HG02798 (cell line): ENCODE measurements at regions not wholly inside any gene's neighbourhood (a gene's known extent, or its start where the extent isn't known, plus 50 kb on each side); places are given as distances from the start of the nearest gene placed in this dataset.

Experiments
- ATAC-seq: cut with Tn5 transposase; IDR thresholded peaks from one replicate; pipeline ENCODE4 v1.9.1; 2021; ENCODE audit warnings: mild to moderate bottlenecking; ENCODE audit not compliant: unreplicated experiment, poor library complexity

DNA sequence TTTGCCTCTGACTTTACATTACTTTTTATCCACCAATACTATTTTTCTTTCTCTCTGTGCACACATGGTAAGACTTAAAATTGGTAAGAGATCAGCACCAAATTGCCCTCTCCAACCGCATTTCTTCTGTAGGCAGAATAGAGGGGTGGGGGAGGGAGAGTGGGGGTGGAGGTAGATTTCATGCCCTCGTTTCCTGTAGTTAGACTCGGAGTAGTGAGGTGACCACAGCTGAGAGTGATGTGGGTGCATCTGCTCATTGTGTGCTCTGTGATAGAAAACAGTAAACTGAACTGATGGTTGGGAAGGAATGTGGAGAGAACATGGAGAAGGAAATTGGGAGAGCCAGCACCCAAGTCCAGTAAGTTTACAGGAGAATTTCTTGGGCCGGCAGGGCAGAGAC is 498.3 kb downstream of the IRX1 start:
- ATAC-seq, result no peak

DNA sequence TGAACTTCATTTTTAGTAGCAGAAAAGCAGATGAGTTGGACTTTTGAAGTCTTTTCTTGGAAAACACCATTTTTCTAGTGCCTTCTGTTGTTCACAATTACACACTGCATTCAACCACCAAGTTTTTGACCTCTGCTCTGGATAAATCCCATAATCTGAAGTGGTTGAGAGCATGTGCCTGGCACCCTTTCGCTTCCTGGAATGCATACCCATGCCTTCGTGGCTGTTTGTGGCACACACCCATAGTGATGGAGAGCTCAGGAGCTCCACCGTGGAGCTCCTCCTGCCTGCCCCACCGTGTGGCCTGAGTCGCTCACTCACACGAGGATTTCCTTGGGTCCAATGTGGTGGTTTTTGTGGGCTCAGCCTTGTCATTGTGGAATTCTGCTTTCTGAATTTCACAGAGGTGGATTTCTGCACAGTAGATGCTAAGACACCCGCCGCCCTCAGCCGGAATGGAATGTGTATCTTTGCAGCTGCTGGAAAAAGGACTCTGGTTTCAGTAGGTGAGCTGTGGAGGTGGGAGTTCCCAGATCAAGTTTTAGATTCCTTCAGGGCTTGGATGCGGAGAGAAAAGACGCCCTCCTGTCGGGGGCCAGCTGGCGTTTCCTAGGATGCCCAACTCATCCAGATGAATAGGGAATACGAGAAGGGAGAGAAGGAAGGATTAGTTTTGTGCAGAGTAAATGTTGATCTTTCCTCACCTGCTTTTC is 500.4 kb downstream of the IRX1 start:
- ATAC-seq, result no peak

DNA sequence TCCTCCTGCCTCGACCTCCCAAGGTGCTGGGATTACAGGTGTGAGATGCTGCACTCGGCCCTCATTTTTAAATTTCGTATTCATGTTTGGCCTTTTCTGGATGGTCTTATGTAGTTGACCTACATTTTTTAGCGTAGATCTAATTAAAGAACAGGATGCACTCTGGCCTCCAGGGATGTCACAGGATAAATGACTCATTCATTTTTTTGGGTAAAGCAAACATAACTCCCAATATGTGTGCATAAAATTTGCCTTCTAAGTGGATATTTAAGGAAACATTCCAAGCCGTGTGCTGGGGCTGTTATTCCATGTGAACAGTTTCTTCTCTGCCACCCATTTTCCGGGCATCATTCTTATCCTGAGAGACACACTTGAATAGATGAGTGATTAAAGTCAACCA is 501.6 kb downstream of the IRX1 start:
- no peak for ATAC-seq

DNA sequence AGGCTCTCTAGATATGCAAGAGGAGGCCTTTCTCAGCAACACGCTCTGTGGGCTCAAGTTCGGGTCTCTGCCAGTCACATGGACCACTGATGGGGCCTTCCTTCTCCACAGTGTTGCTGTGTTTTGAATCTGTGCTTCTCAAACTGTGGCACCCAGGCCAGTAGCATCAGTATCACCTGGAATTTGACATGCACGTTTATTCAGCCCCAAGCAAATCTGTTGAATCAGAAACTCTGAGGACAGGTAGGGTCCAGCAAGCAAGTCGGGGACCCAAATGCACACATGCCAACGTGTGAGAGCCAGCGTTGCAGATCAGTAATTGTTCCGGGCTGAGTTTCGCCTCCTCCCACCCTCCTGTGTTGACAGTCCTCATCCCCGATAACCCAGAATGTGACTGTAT is 502.6 kb downstream of the IRX1 start:
- ATAC-seq, result no peak

DNA sequence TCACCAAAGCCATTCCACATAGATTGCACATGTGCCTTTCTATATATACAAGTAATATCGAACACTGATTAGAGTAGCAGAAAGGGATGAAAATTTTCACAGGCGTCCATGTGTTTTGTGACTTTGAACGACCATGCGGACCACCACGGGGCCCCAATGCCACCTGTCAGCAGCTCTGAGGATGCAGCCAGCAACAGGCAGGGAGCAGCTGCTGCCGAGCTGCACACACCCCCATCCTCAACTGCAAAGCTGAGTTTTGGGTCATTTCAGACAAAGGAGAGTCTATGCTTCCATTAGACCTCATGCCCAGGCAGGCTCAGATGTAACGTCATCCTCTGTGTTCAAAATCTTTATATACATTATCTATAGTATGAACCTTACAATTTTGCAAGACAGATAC is 503.8 kb downstream of the IRX1 start:
- no peak for ATAC-seq

DNA sequence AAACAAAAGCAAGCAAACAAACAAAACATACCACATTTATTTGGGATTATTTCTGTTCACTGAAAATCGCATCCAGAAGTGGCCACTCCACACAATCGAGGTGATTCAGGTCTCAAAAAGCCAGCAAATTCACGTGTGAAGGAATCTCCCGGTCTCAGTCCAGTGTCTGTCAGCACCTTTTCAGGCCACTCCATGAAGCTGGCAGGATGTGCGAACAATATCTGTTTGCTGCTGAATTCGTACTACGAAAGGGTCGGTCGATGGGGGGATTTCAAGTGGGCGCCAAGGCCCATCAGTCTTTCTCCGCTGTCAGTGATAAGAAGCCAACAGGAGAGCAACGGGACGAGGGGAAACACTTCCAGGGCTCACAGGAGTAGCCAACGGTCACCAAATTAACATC is 505.1 kb downstream of the IRX1 start:
- no peak for ATAC-seq

DNA sequence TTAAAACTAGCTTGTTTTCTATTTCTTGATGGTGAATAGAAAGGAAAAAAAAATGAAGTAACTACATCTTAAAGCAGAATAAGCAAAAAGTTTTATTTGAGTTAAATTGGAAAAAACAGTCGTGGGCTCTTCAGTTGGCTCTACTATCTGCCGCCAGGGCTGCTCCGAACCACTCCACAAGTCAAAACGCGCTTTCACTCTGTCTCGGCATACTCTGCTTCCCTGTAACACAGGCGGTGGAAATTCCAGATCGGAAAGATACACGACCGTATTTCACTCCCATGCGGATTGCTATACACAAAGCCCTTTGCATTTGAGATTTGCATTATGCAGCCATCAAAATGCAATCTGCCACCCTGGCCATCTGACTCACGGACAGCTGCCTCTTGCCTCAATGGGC is 505.6 kb downstream of the IRX1 start:
- ATAC-seq, result no peak

DNA sequence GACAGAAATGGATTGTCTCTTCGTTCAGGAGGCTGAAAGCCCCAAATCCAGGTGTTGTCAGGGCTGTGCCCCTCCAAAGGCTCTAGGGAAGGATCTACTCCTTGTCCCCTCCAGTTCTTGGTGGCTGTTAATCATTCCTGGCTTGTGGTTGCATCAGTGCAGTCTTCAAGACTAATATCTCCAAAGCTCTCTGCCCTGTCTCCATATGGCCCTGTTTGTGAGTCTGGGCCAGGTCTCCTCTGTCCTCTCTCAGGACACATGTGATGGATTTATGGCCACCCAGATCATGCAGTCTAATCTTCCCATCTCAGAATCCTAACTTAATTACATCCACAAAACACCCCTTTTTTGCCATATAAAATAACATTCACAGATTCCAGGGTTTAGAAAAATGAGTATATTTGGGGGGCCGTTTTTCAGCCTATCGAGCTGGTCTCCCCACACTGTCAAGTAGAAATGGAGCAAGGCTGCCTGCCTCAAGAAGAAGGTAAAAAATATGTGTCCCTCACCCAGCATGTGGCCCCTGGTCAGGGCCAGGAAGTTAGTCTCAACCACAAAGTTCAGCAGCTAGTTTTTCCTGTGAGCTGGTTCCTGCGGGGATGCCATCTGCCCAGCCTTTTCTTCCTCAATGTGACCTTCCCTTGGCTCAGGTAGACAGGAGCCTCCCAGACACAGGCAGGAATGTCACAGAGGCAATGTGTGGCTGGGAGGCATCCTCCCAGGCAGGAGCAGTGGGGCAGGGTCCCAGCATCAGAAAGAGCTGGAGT is 509.4 kb downstream of the IRX1 start:
- ATAC-seq, result no peak

DNA sequence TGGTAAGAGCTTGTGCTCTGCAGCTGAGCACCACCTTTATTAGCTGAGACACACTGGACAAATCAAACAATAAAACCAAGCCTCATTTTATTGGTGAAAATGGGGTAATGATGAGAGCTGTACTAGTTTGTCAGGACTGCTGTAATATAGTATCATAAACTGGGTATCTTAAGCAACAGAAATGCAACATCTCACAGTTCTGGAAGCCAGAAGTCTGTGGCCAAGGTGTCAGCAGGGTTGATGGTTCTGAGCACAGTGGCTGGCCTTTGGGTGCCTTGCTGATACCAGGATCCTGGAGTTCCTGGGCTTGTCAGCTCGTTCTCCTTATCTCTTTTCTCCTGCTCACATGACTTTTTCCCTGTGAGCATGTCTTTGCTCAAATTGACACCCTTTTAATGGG is 513.1 kb downstream of the IRX1 start:
- no peak for ATAC-seq

DNA sequence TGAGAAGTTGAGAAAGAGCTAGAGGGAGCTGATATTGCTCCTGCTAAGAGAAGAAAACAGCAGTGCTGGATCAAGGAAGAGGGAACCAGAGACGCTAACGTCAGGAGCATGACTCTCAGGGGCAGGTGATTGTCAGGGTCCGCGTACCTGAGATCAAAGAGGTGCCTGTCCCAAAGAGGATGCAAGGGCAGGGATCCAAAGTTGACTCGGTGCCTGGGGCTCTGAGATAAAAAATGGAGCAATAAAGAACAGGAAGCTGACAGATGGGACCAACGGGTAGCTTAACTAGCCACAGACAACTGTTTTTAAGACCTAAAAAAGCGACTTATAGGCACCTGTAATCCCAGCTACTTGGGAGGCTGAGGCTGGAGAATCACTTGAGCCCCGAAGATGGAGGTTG is 517.8 kb downstream of the IRX1 start:
- no peak for ATAC-seq

DNA sequence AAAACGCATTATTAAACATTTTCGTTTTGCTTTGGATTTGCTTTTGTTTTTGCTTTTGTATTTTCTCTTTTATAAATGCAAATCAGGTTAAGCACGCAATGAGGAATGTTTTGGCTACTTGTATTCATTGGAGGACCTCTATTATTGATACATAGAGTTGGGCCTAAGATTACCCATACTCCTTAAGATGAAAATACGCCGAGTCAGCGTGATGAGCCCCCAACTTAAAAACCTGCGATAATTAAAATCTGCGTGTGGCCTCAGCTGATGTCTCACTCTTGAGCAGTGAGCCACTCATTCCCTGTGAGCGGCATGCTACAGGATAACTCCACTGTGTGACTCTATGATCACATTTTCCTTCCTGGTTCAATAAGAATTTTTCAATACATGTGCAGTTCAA is 518.3 kb downstream of the IRX1 start:
- ATAC-seq, result no peak

DNA sequence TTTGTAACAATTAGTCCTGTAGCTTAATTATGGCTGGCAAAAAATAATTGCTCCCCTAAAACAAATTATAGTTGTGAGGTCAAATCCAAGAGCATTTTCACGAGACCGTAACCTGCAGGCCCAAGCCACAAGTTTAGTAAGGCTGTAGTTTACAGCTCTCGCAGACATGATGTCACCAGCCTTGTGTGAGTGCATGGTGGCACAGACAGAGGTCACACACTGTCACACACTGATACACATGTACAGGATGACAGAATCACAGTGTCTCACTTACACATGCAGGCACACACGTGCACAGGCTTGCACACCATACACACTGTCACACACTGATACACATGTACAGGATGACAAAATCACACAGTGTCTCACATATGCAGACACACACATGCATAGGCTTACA is 518.8 kb downstream of the IRX1 start:
- ATAC-seq, result no peak

DNA sequence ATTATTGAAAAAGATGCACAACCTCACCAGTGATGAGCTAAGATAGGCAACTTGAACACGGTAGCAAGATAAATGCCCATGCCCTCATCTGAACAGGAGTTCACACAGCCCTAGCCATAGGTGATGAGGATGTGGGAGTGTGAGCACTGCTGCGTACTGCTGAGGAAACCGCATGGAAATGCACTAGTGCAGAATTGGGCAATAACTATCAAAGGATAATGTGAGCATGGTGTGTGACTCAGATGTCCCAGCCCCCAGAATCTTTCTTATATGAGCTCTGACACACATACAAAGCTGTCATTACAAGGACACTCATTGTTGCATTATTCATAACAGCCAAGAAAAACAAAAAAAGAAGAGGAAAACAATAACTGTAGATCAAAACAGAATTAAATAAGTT is 521.2 kb downstream of the IRX1 start:
- ATAC-seq, result no peak

DNA sequence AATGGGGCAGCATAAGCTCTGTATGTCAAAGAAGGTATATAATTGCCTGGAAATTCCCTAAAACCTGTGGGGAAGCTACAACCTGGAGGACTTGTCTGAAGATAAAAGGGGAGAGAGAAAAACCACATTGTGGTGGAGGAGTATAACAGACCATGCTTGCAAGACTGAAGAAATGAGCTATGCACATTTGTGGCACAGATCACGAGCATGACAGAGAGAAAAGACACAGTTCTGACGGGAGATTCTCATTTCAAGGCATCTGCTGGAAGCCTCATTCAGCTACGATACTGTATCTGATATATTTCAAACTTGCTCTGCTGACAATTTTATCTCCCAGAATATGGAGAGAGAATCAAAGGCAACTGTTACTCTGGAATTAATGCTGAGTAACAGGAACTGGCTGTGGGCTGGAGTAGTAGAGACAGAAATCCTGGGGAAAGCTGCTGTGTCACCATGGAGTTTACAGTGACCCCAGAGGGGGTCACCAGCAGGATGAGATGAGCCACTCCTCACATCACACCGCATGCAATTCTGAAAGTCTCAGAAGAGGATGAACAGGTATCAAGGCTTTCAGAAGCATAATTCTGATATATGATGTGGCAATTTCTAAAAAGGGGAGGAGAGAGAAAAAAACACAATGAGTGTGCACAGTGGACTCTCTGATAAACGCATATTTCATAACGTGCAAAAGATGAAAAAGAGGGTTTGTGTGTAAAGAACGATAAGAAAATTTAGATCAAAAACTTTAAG is 528.8 kb downstream of the IRX1 start:
- ATAC-seq, result no peak

DNA sequence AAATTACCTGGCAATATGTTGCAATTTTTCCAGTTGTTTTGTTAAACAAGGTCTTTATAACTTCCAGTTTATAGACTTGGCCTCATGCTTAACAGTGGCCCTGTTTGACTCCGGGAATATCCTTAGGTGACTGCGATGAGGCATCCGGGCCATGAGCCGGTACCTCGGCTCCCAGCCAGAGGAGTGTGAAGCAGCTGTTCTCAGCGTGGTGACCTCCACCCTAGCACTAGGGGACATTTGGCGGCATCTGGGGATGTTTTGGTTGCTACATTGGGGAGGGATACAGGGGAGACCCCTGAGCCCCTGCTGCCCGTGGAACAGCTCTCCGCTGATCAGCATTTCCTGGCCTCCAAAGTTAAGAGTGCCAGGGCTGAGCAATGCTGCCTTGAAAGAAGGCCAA is 533.4 kb downstream of the IRX1 start:
- ATAC-seq, result no peak

DNA sequence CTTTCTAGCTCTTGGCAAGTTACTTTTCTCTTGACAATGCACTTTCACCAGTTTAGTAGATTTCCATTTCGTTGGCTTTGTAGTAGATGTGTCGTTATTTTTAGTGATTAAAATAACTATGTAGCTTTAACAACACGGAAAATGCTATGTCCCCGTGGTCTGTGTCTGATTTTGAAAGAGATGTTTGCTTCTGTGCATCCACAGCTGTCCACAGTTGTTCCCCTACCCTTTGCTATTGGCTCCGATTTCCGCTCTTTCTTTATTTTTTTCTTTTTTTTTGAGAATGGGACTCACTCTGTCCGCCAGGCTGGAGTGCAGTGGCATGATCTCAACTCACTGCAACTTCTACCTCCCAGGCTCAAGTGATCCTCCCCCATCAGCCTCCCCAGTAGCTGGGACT is 533.9 kb downstream of the IRX1 start:
- no peak for ATAC-seq

DNA sequence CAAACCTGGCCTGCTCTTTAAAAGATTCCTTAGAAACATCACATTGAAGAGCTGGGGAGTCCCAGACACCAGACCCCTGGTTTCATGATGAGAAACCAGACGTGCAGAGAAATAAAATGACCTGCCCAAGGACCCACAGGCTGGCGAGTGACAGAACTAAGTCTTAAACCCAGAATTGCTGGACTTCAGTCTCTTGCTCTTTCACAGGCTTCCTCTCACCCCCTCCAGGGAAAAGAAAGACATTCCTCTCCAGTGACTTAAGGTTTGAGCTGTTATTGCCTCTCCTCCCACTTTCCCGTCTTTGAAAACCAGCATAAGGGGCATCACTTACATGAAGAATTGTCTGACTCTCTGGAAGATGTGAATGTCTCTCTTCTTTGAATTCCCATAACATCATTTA is 535.2 kb downstream of the IRX1 start:
- ATAC-seq, result no peak

DNA sequence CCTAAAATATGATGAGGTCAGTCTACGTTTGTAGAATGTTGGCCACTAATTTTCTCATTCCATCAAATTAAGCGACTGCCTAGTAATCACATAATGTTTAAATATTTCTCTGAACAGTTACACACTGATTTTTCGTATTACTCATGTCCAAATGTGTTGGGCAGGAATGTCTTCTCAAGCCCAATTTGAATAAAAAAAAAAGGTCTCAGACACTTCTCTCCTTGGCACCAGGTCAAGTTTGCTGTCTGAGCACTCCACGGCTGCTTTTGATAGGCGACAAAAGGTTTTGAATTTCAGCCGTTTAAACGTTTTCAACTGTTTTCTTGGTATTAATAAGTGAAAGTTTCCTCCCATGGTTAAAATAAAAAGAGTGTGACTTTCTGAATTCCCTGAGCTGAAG is 542.1 kb downstream of the IRX1 start:
- no peak for ATAC-seq

DNA sequence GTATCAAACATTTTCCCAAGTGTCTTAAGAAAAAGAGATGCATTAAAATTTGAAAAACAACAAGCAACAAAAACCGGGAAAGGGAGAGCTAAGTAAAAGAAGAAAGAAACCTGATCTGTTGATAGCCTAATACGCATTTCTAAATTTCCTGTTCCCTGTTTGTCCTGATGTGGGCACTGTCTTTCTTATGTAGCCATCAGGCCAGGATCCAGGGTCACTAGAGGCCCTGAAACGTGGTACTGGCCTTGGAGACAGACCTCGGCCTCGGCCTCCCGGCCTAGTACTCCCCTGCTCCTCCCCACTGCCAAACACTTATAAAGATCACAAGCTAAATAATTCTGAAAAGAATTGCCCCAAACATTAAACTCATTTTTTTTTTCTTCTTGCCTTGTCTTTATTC is 547.2 kb downstream of the IRX1 start:
- no peak for ATAC-seq

DNA sequence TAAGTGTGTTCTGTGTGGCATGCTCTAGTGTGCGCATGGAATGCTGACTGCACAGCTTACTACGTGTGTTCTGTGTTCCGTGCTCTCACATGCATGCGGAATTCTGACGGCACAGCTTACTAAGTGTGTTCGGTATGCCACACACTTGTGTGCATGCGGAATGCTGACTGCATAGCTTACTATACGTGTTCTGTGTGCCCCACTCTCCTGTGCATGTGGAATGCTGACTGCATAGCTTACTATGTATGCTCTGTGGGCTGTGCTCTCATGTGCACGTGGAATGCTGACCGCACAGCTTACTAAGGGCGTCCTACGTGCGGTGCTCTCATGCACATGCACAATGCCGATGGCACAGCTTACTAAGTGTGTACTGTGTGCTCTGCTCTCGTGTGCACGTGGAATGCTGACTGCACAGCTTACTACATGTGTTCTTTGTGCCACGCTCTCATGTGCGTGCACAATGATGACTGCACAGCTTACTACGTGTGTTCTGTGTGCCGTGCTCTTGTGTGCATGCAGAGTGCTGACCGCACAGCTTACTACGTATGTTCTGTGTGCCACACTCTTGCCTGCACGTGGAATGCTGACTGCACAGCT is 548.9 kb downstream of the IRX1 start:
- no peak for ATAC-seq

DNA sequence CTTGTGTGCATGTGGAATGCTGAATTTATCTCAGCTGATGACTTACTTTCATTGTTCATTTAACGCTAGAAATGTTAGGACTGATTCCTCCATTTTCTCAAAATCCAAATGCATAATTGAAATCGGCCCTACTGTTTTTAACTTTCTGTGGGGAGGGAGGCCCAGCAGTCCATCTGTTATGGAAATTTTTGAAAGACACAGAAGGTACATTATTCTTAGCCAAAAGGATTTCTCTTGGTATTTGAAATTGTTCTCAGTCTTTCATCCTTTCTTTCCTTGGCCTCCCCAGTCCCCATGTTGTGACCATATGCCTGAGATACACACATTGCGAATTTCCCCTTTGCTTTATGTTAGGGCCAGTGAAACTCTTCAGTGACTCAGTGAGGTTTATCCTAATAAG is 549.9 kb downstream of the IRX1 start:
- ATAC-seq, result no peak
